Neural cell (in vitro differentiated cells): ENCODE measurements at regions not wholly inside any gene's neighbourhood (a gene's known extent, or its start where the extent isn't known, plus 50 kb on each side); places are given as distances from the start of the nearest gene placed in this dataset.

Experiments used
- H2AFZ ChIP-seq: fragments of 200-600, 300-800 bp; sonication (generic), shearing (Covaris generic); 2 replicates; pipeline ENCODE4 v1.6.0; 2014; ENCODE audit warnings: low read depth, mild to moderate bottlenecking, antibody characterized with exemption, low read length, moderate library complexity
- H3F3A ChIP-seq: fragments of 200-600 bp; shearing (Covaris generic); 2 replicates; pipeline ENCODE4 v1.6.1; 2016; ENCODE audit warnings: mild to moderate bottlenecking, moderate library complexity, mixed read lengths, antibody characterized with exemption, low read length; ENCODE audit not compliant: insufficient read depth, poor library complexity, severe bottlenecking
- H3K27ac ChIP-seq: fragments of 200-600, 300-800 bp; sonication (generic), shearing (Covaris generic); 2 replicates; pipeline ENCODE4 v1.5.1; 2014; ENCODE audit warnings: mild to moderate bottlenecking, low read length, moderate library complexity
- H3K27me3 ChIP-seq: fragments of 300-800, 200-600 bp; sonication (generic), shearing (Covaris generic); 2 replicates; pipeline ENCODE4 v1.6.0; 2014; ENCODE audit warnings: mild to moderate bottlenecking, low read depth, low read length, moderate library complexity; ENCODE audit not compliant: insufficient read depth
- H3K36me3 ChIP-seq: fragments of 300-800, 200-600 bp; sonication (generic), shearing (Covaris generic); 2 replicates; pipeline ENCODE4 v1.5.1; 2014; ENCODE audit warnings: mild to moderate bottlenecking, antibody characterized with exemption, low read length, moderate library complexity; ENCODE audit not compliant: insufficient read depth
- H3K4me2 ChIP-seq: fragments of 300-800, 200-600 bp; sonication (generic), shearing (Covaris generic); 2 replicates; pipeline ENCODE4 v1.6.0; 2014; ENCODE audit warnings: mild to moderate bottlenecking, low read length
- H3K4me3 ChIP-seq: fragments of 300-800, 200-600 bp; sonication (generic), shearing (Covaris generic); 2 replicates; pipeline ENCODE4 v1.5.1; 2014; ENCODE audit warnings: mild to moderate bottlenecking, low read length, moderate library complexity
- H3K79me2 ChIP-seq: fragments of 200-600 bp; shearing (Covaris generic); replicated peaks from 2 replicates; pipeline ENCODE4 v1.6.0; 2014; ENCODE audit warnings: mild to moderate bottlenecking, low read length, moderate library complexity; ENCODE audit not compliant: insufficient read depth
- H3K9ac ChIP-seq: fragments of 300-800, 200-600 bp; sonication (generic), shearing (Covaris generic); 2 replicates; pipeline ENCODE4 v1.6.1; 2016; ENCODE audit warnings: mild to moderate bottlenecking, low read length, mixed read lengths
- H3K9me2 ChIP-seq: fragments of 200-600 bp; shearing (Covaris generic); 2 replicates; pipeline ENCODE4 v1.6.1; 2016; ENCODE audit warnings: mild to moderate bottlenecking, low read length, mixed read lengths; ENCODE audit not compliant: insufficient read depth
- H3K9me3 ChIP-seq: fragments of 200-600, 300-800 bp; sonication (generic), shearing (Covaris generic); 2 replicates; pipeline ENCODE4 v1.6.1; 2016; ENCODE audit warnings: mild to moderate bottlenecking, mixed run types, low read length, moderate library complexity, mixed read lengths
- H4K20me1 ChIP-seq: fragments of 200-600 bp; shearing (Covaris generic); 2 replicates; pipeline ENCODE4 v1.6.1; 2016; ENCODE audit warnings: mild to moderate bottlenecking, mixed run types; ENCODE audit not compliant: insufficient read depth
- CTCF ChIP-seq: fragments of 450-650 bp; IDR thresholded peaks from 2 replicates; pipeline ENCODE4 v1.5.1; 2014; ENCODE audit warnings: antibody characterized with exemption, mild to moderate bottlenecking, moderate library complexity; ENCODE audit not compliant: poor library complexity, severe bottlenecking
- EP300 ChIP-seq: fragments of 450-650 bp; conservative IDR thresholded peaks from 2 replicates; pipeline ENCODE4 v1.6.1; 2014; ENCODE audit warnings: antibody characterized with exemption, mild to moderate bottlenecking, moderate library complexity; ENCODE audit not compliant: poor library complexity, severe bottlenecking
- EZH2 ChIP-seq: fragments of 200-600, 300-800 bp; shearing (Covaris generic), sonication (generic); IDR thresholded peaks from 2 replicates; pipeline ENCODE4 v1.6.1; 2014; ENCODE audit warnings: antibody characterized with exemption, low read length, borderline replicate concordance, mild to moderate bottlenecking; ENCODE audit not compliant: insufficient read depth, poor library complexity, severe bottlenecking
- MXI1 ChIP-seq: fragments of 450-650 bp; conservative IDR thresholded peaks from 2 replicates; pipeline ENCODE4 v1.6.1; 2014; ENCODE audit warnings: antibody characterized with exemption, mild to moderate bottlenecking; ENCODE audit not compliant: poor library complexity, severe bottlenecking
- POLR2AphosphoS5 ChIP-seq: IDR thresholded peaks from 2 replicates; pipeline ENCODE4 v1.6.1; 2012
- RAD21 ChIP-seq: fragments of 450-650 bp; conservative IDR thresholded peaks from 2 replicates; pipeline ENCODE4 v1.6.1; 2014; ENCODE audit warnings: antibody characterized with exemption, mild to moderate bottlenecking, moderate library complexity
- SMC3 ChIP-seq: fragments of 450-650 bp; conservative IDR thresholded peaks from 2 replicates; pipeline ENCODE4 v1.6.1; 2014; ENCODE audit warnings: antibody characterized with exemption, mild to moderate bottlenecking, moderate library complexity; ENCODE audit not compliant: poor library complexity
- TAF1 ChIP-seq: IDR thresholded peaks from 2 replicates; pipeline ENCODE4 v1.6.1; 2012; ENCODE audit warnings: low read depth
- TF ChIP-seq, protein P1 (sequence below): IDR thresholded peaks from 2 replicates; pipeline ENCODE4 v1.6.1; 2012; ENCODE audit warnings: borderline replicate concordance

DNA sequence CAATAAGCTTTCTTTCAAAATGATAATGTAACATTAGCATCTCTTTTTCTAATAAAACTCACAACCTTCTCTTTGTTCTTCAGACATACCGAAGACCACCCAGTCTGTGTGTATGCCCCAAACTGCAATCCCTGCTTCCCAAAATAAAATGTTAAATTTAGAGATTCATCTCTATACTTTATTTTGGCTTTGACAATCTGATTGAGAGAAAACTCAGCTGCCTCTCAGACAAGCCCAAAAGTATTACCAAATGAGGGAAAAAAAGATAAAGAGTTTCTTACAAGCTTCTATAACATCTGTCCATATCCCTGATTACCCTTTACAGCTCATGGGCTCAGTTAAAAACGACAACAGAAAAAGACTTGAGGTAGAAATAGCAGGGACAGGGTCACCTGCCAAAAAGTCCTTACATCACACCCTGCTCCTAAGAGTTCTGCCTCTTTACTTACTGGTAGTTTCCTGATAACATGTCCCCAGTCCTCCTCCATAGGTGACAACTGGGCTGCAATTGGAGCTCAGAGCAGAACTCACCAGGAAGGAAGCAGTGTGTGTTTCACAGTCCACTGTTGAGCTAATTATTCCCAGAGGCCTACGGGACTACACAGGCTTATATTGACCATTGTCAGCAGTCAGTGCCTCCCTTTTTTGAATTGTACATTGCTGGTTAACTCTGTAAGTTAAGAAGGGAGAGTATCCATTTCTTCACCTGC is 70.9 kb upstream of the FAM9C start:
- TF ChIP-seq MXI1 (no peak), SMC3 (no peak), CTCF (no peak), RAD21 (no peak), POLR2AphosphoS5 (no peak), EZH2 (no peak), TAF1 (no peak), EP300 (no peak)
- TF ChIP-seq, protein P1, sequence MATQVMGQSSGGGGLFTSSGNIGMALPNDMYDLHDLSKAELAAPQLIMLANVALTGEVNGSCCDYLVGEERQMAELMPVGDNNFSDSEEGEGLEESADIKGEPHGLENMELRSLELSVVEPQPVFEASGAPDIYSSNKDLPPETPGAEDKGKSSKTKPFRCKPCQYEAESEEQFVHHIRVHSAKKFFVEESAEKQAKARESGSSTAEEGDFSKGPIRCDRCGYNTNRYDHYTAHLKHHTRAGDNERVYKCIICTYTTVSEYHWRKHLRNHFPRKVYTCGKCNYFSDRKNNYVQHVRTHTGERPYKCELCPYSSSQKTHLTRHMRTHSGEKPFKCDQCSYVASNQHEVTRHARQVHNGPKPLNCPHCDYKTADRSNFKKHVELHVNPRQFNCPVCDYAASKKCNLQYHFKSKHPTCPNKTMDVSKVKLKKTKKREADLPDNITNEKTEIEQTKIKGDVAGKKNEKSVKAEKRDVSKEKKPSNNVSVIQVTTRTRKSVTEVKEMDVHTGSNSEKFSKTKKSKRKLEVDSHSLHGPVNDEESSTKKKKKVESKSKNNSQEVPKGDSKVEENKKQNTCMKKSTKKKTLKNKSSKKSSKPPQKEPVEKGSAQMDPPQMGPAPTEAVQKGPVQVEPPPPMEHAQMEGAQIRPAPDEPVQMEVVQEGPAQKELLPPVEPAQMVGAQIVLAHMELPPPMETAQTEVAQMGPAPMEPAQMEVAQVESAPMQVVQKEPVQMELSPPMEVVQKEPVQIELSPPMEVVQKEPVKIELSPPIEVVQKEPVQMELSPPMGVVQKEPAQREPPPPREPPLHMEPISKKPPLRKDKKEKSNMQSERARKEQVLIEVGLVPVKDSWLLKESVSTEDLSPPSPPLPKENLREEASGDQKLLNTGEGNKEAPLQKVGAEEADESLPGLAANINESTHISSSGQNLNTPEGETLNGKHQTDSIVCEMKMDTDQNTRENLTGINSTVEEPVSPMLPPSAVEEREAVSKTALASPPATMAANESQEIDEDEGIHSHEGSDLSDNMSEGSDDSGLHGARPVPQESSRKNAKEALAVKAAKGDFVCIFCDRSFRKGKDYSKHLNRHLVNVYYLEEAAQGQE = no peak
- Histone ChIP-seq H2AFZ (no peak overlapping the region), H3K4me2 (no peak overlapping the region), H3K27ac (no peak overlapping the region), H3K4me3 (no peak overlapping the region), H3K9me2 (no peaks in the 10 kb centered on the region), H3K9me3 (no peaks in the 10 kb centered on the region), H3K9ac (no peak overlapping the region), H3K36me3 (no peaks in the 10 kb centered on the region), H3K79me2 (no peaks in the 10 kb centered on the region), H3K27me3 (no peaks in the 10 kb centered on the region), H3F3A (no peaks in the 10 kb centered on the region), H4K20me1 (no peaks in the 10 kb centered on the region)

DNA sequence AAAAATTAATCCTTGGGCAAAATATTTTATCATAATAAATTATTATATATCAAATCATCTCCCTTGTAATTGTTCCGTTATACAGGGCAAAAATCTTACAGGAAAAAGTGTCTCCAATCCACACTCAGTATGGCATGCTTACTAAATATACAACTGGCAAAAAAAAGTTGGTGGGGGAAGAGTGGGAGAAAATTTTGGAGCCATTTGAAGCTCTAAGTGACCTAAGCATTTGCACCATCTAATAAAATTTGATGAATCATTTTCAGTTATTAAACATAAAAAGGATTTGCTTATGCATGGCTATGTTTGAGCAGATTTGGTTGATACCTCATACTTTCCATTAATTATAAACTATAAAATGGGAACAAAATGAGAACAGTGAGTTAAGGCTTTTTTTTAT is 68.1 kb upstream of the FAM9C start:
- H4K20me1 ChIP-seq = no peaks in the 10 kb centered on the region

More for the DNA sequence above, 68.1 kb upstream of the FAM9C start:
- H3K4me3 ChIP-seq = no peak overlapping the region
- H3F3A ChIP-seq = no peaks in the 10 kb centered on the region
- no peak overlapping the region for H3K9ac ChIP-seq
- H3K9me3 ChIP-seq = no peaks in the 10 kb centered on the region
- H3K9me2 ChIP-seq = no peaks in the 10 kb centered on the region
- H2AFZ ChIP-seq = no peak overlapping the region
- TF ChIP-seq RAD21 (no peak), EP300 (no peak), TAF1 (no peak), CTCF (no peak), POLR2AphosphoS5 (no peak), SMC3 (no peak), MXI1 (no peak), EZH2 (no peak)
- TF ChIP-seq, protein P1 = no peak
- H3K27me3 ChIP-seq = no peaks in the 10 kb centered on the region
- no peak overlapping the region for H3K27ac ChIP-seq
- H3K4me2 ChIP-seq = no peak overlapping the region
- no peaks in the 10 kb centered on the region for H3K36me3 ChIP-seq
- H3K79me2 ChIP-seq = no peaks in the 10 kb centered on the region
